HG03175 (cell line): ENCODE measurements at regions not wholly inside any gene's neighbourhood (a gene's known extent, or its start where the extent isn't known, plus 50 kb on each side); places are given as distances from the start of the nearest gene placed in this dataset.

ENCODE experiments used
- ATAC-seq: cut with Tn5 transposase; IDR thresholded peaks from one replicate; pipeline ENCODE4 v1.9.1; 2021; ENCODE audit warnings: mild to moderate bottlenecking, moderate library complexity; ENCODE audit not compliant: unreplicated experiment

- no peak for ATAC-seq
These were observed 507.1 kb downstream of the TMEM182 start for GRCh38 chr2:103268841-103269498.

DNA sequence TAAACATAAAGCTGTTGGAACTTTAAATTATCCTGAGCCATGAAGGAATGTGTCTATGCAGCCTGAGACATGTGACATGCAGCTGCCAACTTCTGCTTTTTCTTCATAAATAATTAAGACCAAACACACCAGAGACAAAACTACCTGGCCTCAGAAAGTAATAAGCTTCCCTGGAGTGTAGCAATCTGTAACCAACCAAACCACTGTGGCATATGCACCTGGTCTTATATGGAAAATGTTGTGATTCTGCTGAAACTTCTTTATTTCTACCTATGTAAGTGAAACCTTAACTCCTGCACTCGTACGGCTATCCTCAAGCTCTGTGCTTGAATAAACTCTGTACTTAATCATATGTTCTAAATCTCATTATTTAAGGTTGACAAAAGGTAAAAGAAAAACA, 515.0 kb downstream of the TMEM182 start:
- ATAC-seq, result no peak

- no peak for ATAC-seq
These were observed 522.9 kb downstream of the TMEM182 start for GRCh38 chr2:103284750-103285149.

DNA sequence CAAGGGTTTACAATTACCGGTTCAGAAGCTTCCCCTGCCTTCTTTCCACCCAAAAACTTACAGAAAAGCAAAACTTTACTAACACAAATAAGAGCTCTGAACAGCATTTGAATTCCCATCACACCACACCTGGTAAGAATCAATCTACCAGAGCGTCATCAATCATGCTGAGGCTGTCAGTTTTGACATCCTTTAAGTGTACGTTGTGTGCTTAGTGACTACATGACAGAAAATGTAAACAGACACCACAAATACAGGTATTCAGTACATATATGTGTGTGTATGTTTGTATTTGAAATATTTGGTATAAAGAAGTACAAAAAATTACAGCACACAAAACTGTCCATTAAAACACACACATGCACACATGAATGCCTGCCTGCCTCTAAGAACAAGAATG, 523.5 kb downstream of the TMEM182 start:
- no peak for ATAC-seq

DNA sequence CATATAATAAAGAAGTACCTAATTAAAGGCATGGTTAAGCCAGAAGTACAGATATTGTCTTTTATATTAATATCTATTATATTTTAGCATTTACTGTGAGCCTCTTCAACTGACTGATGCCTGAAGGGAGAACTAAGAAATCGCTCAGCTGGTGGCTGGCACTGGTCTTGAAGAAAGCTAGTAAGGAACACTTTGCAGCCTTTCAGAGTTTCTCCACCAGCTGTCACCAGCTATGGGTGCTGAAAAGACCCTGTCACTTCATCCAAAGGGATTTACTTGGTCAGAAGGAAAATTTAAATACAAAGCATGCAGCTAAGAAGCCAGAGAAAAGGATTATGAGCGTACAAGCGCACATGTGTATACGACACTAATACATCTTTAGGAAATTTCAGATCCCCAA, 525.9 kb downstream of the TMEM182 start:
- ATAC-seq, result no peak

- no peak for ATAC-seq
These were observed 526.9 kb downstream of the TMEM182 start for GRCh38 chr2:103288696-103289095.

- ATAC-seq, result no peak
These were observed 527.4 kb downstream of the TMEM182 start for GRCh38 chr2:103289105-103289725.

DNA sequence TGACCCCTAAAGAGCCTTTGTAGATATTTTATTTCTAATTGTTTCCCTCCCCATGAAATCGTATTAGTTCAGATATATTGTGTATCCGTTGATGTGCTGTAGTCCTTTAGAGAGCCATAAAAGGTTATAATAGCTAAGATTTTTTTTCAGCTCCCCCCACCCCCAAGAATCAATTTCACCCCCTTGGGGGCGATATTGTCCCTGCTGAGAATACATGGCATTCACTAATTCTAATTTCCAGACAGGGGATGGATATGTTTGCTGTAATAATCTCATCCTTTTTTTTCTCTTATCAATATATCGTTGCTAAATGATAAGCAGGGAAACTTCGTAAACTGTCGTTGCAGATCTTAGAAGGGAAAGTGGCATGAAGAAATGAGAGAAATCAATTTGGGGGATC, 530.7 kb downstream of the TMEM182 start:
- ATAC-seq, result no peak

DNA sequence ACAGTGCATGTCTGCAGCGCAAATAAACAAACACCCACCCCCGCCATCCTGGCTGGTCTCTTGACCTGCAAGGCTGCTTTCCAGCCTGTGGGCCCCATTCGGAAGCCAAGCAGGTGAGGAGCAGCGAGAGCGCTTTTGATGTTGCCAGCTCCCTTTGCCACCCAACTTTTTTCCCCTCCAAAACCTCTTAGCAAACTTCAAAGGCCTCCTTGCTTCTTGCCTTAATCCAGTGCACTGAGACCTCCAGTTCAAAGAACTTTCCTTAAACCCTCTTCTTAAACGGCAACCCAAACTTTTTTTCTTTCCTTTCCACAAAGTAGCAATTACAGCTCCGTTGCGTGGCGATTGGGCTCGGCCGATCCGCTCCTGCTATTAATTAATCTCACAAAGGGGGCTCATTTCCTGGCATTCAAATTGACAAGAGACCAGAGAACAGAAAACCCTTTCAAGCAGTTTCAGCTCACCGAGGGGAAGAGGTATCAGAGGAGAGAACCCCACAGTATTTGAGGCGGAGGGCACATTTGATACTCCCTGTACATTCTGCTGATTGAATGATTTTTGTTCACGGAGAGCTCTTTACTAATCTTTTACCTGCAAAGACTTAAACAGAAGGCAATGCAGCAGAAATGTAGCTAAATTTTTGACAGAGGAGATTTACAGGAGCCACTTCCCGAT, 531.4 kb downstream of the TMEM182 start:
- no peak for ATAC-seq

DNA sequence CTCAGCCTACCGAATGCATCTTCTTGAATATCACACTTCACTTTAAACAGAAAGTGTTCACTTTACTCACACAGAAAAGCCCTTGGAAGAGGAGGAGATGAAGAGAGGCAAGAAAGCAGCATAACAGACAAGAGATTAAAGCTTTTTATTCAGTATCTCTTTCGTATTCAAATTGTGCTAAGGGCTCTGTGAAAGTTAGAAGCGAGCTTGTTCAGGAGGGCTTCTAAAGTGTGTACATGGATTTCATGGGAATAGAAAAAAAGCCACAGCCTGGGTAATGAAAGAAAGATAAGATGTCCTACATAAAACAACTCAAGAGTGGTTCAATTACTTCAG, 531.9 kb downstream of the TMEM182 start:
- no peak for ATAC-seq

DNA sequence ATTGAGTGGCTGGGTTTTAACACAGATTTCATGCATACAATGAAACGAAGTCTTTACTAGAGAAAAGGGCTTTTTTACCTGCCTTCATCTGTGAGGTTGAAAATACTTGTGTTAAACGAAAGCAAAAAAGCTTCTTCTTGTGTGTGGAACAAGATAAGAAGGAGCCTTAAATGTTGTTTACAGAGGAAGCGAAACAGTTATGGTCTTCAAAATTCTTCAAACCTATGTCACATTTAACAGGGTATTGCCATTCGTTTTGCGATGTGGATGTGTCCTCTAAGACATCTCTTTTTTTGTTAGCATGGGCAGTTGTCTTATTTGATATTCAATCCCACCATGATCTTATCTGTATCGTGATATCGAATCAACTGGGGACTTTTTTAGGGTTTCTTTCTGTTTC, 532.6 kb downstream of the TMEM182 start:
- ATAC-seq, result no peak

DNA sequence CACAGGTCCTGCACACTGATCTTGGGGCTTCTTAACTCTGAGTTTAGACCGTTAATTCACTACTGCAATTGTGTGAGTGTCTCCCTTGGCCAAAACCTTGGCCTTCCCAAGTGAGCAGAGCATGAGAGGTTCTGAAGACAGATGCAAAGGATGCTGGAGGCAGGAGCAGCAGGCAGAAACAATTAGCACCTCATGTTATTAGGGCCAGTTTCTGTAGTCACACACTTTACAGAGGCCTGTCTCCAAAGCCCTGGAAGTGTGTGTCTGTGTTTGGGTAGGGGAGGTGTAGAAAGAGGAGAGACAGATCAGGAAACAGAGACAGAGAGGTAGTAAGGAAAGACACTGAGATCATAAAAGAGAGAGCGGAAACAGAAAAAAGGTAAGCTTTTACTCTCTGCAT, 533.8 kb downstream of the TMEM182 start:
- ATAC-seq, result no peak

DNA sequence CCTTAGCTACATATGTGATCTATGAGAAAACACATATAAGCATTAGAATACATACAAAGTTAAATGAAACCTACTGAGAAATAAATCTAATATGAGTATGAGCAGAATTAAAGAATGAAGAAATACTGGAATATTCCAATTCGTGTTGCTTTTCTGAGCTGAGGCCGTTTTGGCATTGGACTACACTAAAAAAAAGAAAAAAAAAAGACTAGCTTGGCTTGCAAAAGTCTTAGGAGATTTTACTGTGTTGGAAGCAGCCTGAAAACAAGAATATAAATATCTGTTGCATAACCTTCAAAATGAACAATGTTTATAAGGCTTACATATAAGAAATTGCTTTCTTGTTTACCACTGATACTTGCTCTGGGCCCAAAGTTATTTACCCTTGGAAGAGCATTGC, 562.8 kb downstream of the TMEM182 start:
- ATAC-seq, result no peak

- ATAC-seq, result no peak
These were observed 565.6 kb downstream of the TMEM182 start for GRCh38 chr2:103327386-103327785.

DNA sequence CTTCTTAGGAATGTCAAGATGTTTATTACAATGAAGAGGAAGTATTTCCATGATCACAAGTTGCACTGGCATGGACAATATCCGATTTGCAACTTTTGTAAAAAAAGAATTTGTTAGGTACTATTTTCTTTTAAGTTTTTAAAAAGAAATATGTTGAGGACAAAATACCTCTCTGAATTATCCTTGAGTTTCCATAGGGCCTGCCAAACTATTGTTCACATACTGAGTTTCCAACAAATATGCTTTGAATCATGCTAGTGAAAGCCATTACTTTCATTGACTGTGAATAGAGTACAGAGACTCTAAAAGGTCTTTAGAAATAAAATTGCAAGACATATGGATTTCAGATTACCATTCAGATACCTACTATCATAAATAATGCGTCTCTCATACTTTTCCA, 566.1 kb downstream of the TMEM182 start:
- no peak for ATAC-seq

DNA sequence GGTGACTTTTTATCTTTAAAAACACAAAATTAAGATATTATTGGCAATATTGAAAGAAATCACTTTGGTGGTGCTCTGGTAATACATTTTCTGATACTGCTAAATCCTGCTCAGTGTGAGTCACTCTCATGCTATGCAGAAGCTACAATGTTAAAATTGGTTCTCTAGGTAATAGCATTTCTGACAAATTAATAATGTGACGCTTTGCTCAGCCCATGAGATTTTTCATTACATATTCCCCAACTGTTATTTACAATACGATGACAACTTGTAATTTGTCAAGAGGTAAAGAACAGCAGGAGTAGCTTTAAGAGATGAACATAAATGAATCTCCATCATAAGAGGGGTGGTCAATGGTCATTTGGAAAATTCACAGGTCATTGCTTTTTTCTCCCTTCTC, 573.6 kb downstream of the TMEM182 start:
- ATAC-seq, result no peak

DNA sequence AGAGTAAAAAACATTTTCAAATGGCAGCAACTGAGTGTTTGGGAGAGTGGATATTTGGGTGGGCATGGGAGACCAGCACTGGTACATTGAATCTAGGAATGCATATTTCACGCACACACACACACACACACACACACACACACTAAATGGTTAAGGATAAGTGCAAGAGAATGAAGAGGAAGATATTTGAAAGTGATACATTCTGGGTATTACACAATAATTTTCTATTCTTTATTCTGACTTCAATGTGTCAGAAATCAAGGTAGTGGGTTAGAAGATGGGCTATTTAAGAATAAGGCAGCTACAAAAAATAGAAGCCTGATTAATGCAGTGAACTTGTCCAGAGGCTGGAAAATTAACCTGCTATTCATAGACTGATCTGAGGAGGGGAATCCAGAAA, 577.0 kb downstream of the TMEM182 start:
- no peak for ATAC-seq

DNA sequence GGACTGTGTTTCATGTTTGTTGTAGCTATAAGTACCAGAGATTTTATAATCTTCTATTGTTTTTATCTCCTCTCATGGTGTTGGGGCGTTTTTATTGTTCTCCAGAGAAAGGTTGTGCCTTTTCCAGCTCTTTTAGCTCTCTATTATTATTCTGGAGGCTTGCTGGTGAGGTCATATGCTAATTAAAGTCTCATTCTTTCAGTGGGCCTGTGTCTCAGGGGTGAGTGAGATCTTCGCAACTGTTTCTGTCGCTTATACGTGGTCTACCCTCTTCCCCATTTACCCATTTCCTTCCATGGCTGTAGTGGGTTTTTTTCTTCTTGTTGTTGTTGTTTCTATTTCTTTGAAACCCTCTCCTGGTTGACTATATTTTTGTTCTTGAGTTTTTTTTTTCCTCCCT, 584.9 kb downstream of the TMEM182 start:
- no peak for ATAC-seq

DNA sequence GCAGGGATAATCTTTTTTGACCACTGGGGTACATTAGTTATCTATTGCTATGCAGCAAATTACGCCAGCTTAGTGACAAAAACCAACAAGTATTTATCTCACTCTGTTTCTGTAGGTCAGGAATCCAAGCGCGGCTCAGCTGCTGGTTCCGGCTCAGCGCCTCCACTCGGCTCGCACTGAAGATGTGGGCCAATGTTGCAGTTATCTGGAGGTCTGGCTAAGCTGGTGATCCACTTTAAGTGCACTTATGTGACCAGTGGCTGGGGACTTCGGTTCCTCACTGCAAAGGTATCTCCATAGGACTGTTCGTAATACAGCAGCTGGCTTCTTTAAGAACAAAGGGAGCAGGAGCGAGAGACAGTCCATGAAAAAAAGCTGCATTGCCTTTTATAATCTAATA, 591.9 kb downstream of the TMEM182 start:
- ATAC-seq, result no peak

GRCh38 chr2:103355287-103355686, 593.5 kb downstream of the TMEM182 start:
- no peak for ATAC-seq

DNA sequence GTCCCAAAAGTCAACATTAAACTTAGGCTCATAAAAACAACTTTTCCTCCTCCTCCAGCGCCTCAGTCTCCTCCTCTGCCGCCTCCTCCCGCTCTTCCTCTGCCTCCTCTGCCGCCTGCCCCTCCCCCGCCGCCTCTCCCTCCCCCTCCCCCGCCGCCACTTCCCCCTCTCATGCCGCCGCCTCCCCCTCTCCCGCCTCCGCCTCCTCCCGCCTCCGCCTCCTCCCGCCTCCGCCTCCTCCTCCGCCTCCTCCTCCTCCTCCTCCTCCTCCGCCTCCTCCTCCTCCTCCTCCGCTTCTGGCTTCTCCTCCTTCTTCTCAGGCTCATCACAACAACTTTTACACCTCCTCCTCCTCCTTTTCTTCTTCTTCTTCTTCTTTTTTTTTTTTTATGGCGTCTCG, 599.9 kb downstream of the TMEM182 start:
- no peak for ATAC-seq

GRCh38 chr2:103363639-103364038, 601.8 kb downstream of the TMEM182 start:
- no peak for ATAC-seq

- no peak for ATAC-seq
These were observed 602.3 kb downstream of the TMEM182 start for GRCh38 chr2:103364177-103364576.
